Esophagus muscularis mucosa (tissue), 4 donors: ENCODE measurements at regions not wholly inside any gene's neighbourhood (a gene's known extent, or its start where the extent isn't known, plus 50 kb on each side); places are given as distances from the start of the nearest gene placed in this dataset.
"Not testable (repeated sequence)": the region's sequence is repeated elsewhere in the genome, so short reads cannot be mapped to it uniquely, and the experiment has no call there.

Experiments used
- DNase-seq: peaks from one replicate; pipeline ENCODE4 v3.0.0-alpha.2; 2017; ENCODE audit errors: extremely low spot score
- H3K27ac ChIP-seq, 4 donors: fragments of 200-600 bp; sonication (generic); replicated peaks in 1 of 4; 1 replicate in 3 of 4; 2 replicates in 1 of 4; pipeline ENCODE4 v1.5.1; 2016 to 2019; ENCODE audit warnings: mild to moderate bottlenecking in 1 of 4
- H3K27me3 ChIP-seq, 4 donors: fragments of 200-600 bp; sonication (generic); one replicate each; pipeline versions ENCODE4 v1.5.1 to v1.6.0; 2016 to 2019
- H3K36me3 ChIP-seq, 4 donors: fragments of 200-600 bp; sonication (generic); one replicate each; pipeline ENCODE4 v1.5.1; 2016 to 2019
- H3K4me1 ChIP-seq, 4 donors: fragments of 200-600 bp; sonication (generic); one replicate each; pipeline ENCODE4 v1.5.1; 2016 to 2019
- H3K4me3 ChIP-seq, 4 donors: fragments of 200-600 bp; sonication (generic); 1 replicate in 2 of 4; 2 replicates in 2 of 4; pipeline ENCODE4 v1.5.1; 2016 to 2019; ENCODE audit warnings: mild to moderate bottlenecking in 4 of 4, moderate library complexity in 1 of 4
- H3K9me3 ChIP-seq, 4 donors: fragments of 200-600 bp; sonication (generic); 1 replicate in 3 of 4; 2 replicates in 1 of 4; pipeline ENCODE4 v1.5.1; 2016 to 2019
- EP300 ChIP-seq: sonication (generic); formaldehyde crosslinking; IDR thresholded peaks from one replicate; pipeline ENCODE4 v1.6.1; 2017; ENCODE audit warnings: antibody characterized with exemption
- POLR2A ChIP-seq: fragments of 450-650 bp; IDR thresholded peaks from one replicate; pipeline ENCODE4 v1.6.1; 2017; ENCODE audit warnings: antibody characterized with exemption, moderate library complexity, mild to moderate bottlenecking, low read depth
- POLR2AphosphoS5 ChIP-seq, 2 donors: sonication (generic); formaldehyde crosslinking; IDR thresholded peaks; one replicate each; pipeline ENCODE4 v1.6.1; 2017; ENCODE audit warnings: antibody characterized with exemption in 2 of 2
- WGBS: methylation state at CpG from one replicate; pipeline ENCODE4 v1.1.5; 2018; 5-methylcytosine and 5-hydroxymethylcytosine counted together
- intact Hi-C: fragments of 100-400 bp; cut with DNase I; formaldehyde crosslinking; loops from one replicate; pipeline ENCODE4 v1.15.1; 2023
- TF ChIP-seq, protein P1 (sequence below), 3 experiments: fragments of 200-600 bp in 2 of 3; fragments of 450-650 bp in 1 of 3; sonication (generic) in 2 of 3; IDR thresholded peaks; one replicate each; pipeline ENCODE4 v1.5.1; 2017 to 2019; ENCODE audit warnings: antibody characterized with exemption in 3 of 3, mild to moderate bottlenecking in 2 of 3, moderate library complexity in 1 of 3

GRCh38 chr4:137852326-137852725 is 320.0 kb upstream of the PCDH18 start:
- Histone ChIP-seq H3K36me3 (no peaks in the 10 kb centered on the region), H3K9me3 (peaks cover 0 to 11% (median 0%) of the 10 kb centered on the region in 4 donors), H3K27me3 (no peaks in the 10 kb centered on the region), H3K27ac (no peak overlapping the region), H3K4me3 (no peak overlapping the region), H3K4me1 (no peaks in the 10 kb centered on the region)
- 87% methylated on average over 2 of the region's 2 CpGs for WGBS
- TF ChIP-seq POLR2AphosphoS5 (IDR thresholded peaks at IDR 0.05) (no peak), EP300 (no peak), POLR2A (no peak)
- no peak for DNase-seq
- intact Hi-C loops = no loop called here

- DNase-seq = no peak
- intact Hi-C loops = no loop called here
- Histone ChIP-seq H3K4me1 (no peaks in the 10 kb centered on the region), H3K27ac (no peak overlapping the region), H3K36me3 (no peaks in the 10 kb centered on the region), H3K4me3 (no peak overlapping the region), H3K27me3 (no peaks in the 10 kb centered on the region), H3K9me3 (peaks cover 0 to 11% (median 0%) of the 10 kb centered on the region in 4 donors)
- no peak for TF ChIP-seq EP300
- no peak for TF ChIP-seq POLR2A
- TF ChIP-seq POLR2AphosphoS5 (IDR thresholded peaks at IDR 0.05) = no peak
- TF ChIP-seq, protein P1, sequence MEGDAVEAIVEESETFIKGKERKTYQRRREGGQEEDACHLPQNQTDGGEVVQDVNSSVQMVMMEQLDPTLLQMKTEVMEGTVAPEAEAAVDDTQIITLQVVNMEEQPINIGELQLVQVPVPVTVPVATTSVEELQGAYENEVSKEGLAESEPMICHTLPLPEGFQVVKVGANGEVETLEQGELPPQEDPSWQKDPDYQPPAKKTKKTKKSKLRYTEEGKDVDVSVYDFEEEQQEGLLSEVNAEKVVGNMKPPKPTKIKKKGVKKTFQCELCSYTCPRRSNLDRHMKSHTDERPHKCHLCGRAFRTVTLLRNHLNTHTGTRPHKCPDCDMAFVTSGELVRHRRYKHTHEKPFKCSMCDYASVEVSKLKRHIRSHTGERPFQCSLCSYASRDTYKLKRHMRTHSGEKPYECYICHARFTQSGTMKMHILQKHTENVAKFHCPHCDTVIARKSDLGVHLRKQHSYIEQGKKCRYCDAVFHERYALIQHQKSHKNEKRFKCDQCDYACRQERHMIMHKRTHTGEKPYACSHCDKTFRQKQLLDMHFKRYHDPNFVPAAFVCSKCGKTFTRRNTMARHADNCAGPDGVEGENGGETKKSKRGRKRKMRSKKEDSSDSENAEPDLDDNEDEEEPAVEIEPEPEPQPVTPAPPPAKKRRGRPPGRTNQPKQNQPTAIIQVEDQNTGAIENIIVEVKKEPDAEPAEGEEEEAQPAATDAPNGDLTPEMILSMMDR (IDR thresholded peaks at IDR 0.05) = no peak
- WGBS = 61% methylated on average over 2 of the region's 2 CpGs
Observed at GRCh38 chr4:137851435-137851834, 319.1 kb upstream of the PCDH18 start.

- H3K4me1 ChIP-seq, DNase-seq, intact Hi-C loops, H3K4me3 ChIP-seq, H3K36me3 ChIP-seq, H3K27ac ChIP-seq, H3K9me3 ChIP-seq, H3K27me3 ChIP-seq: not testable (repeated sequence)
Observed at GRCh38 chr4:137827945-137828344, 295.7 kb upstream of the PCDH18 start.

DNA sequence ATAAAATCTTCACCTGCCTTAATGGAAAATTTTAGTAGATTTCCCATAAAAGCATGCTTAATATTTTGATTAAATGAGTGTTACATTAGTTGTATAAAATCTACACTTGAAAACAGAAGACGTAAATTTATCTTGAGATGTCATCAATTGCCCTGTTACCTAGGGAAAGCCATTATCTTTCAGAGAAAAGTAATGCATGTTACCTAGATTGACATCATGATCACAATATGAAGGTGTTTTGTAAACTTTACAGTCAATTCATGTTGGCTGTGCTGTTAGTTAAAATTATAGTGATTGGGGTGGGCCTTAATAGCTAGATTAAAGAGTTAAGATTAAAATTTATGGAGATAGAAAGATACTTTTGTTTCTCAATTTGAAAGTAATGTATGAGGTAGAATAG is 293.2 kb upstream of the PCDH18 start:
- H3K4me3 ChIP-seq = no peak overlapping the region
- intact Hi-C loops = no loop called here
- no peaks in the 10 kb centered on the region for H3K27me3 ChIP-seq

GRCh38 chr4:137823007-137823406 is 290.7 kb upstream of the PCDH18 start:
- no peak for TF ChIP-seq POLR2AphosphoS5 (IDR thresholded peaks at IDR 0.05)
- no peak for TF ChIP-seq EP300
- H3K36me3 ChIP-seq = no peaks in the 10 kb centered on the region
- no peaks in the 10 kb centered on the region for H3K4me1 ChIP-seq
- no peaks in the 10 kb centered on the region for H3K9me3 ChIP-seq
- WGBS = 86% methylated on average over 2 of the region's 2 CpGs
- no peak for DNase-seq
- H3K27ac ChIP-seq = no peak overlapping the region
- no peak overlapping the region for H3K4me3 ChIP-seq
- intact Hi-C loops = no loop called here
- H3K27me3 ChIP-seq = no peaks in the 10 kb centered on the region

More for the DNA sequence above, 293.2 kb upstream of the PCDH18 start:
- TF ChIP-seq POLR2AphosphoS5 (IDR thresholded peaks at IDR 0.05) (no peak), POLR2A (no peak), EP300 (no peak)
- TF ChIP-seq, protein P1 (IDR thresholded peaks at IDR 0.05) = no peak
- Histone ChIP-seq H3K36me3 (no peaks in the 10 kb centered on the region), H3K27ac (no peak overlapping the region), H3K9me3 (no peaks in the 10 kb centered on the region), H3K4me1 (no peaks in the 10 kb centered on the region)
- WGBS = 96% methylated on average over 1 of the region's 1 CpG
- DNase-seq = no peak

DNA sequence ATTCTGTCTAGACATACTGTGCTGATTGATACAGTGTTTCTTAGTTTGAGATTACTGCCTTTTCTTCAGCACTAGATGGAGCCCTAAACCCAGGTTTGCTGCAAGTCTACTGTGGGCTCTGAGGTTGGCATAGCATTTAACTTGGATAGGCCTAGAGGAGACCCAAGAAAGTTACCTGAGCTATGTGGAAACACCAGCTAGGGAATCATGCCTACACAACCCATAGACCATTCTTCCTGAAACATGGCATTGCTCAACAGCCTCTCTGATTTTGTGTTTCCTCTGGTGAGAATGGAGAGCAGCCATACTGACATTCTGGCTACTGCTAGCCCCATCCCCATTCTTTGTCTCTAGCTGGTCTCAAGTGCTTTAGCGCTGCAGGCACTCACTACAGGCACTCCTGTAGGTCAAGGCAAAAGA is 287.7 kb upstream of the PCDH18 start:
- TF ChIP-seq EP300 (no peak), POLR2A (no peak), POLR2AphosphoS5 (IDR thresholded peaks at IDR 0.05) (no peak)
- TF ChIP-seq, protein P1 (IDR thresholded peaks at IDR 0.05) = peak in 1 of 3 experiments; percentile 24
- Histone ChIP-seq H3K4me1 (no peaks in the 10 kb centered on the region), H3K27ac (no peak overlapping the region), H3K36me3 (no peaks in the 10 kb centered on the region), H3K9me3 (no peaks in the 10 kb centered on the region), H3K4me3 (no peak overlapping the region), H3K27me3 (no peaks in the 10 kb centered on the region)
- intact Hi-C loops = no loop called here
- 89% methylated on average over 1 of the region's 1 CpG for WGBS
- DNase-seq = no peak
